HepG2 (cell line): ENCODE measurements at regions not wholly inside any gene's neighbourhood (a gene's known extent, or its start where the extent isn't known, plus 50 kb on each side); places are given as distances from the start of the nearest gene placed in this dataset.

Experiments used
- ATAC-seq: fragments of 200-7000 bp; cut with Tn5 transposase; 3 replicates; pipeline ENCODE4 v1.9.1; 2020; ENCODE audit warnings: mild to moderate bottlenecking, moderate library complexity
- BruUV-seq: library from RNA; stranded (reverse); fragments of 400-500 nt; replicated peaks from 2 replicates; lab custom pipeline; 2021; lab: Mats Ljungman, UMichigan
- CTCF ChIA-PET: fragments of 300-600 bp; formaldehyde crosslinking; extraction: SDS; loops from one replicate; lab custom pipeline; 2021; ENCODE audit warnings: low total read pairs, inconsistent platforms, low intra/inter-chr PET ratio; lab: Yijun Ruan, JAX
- POLR2A ChIA-PET: fragments of 350-600 bp; sonication (Branson Sonifier 250); formaldehyde crosslinking; loops from one replicate; lab custom pipeline; 2020; ENCODE audit warnings: antibody characterized with exemption, inconsistent platforms; lab: Yijun Ruan, JAX
- DNase-seq: peaks from one replicate; pipeline ENCODE4 v3.0.0-alpha.2; 2015; ENCODE audit warnings: low spot score
- FAIRE-seq: peaks from 3 replicates; lab custom pipeline; 2011; peaks lifted over from hg19 to GRCh38; lab: Jason Lieb, UNC
- H2AFZ ChIP-seq: one replicate; pipeline ENCODE4 v1.6.1; 2011; ENCODE audit warnings: low read length, inconsistent platforms
- H3K27ac ChIP-seq: fragments of 300-600 bp; 3 replicates; pipeline ENCODE4 v1.8.0; 2011; ENCODE audit warnings: mixed run types, mild to moderate bottlenecking, mixed read lengths, low read length, inconsistent platforms; ENCODE audit not compliant: insufficient read depth; ENCODE audit errors: extremely low read length
- H3K27me3 ChIP-seq, 2 experiments: fragments of 200-600 bp in 1 of 2; 2 replicates in 1 of 2; 3 replicates in 1 of 2; pipeline versions ENCODE4 v1.6.0 to v1.8.0; 2011; ENCODE audit warnings: low read length in 2 of 2, mild to moderate bottlenecking in 2 of 2, moderate library complexity in 2 of 2, inconsistent platforms in 1 of 2; ENCODE audit not compliant: insufficient read depth in 2 of 2, control insufficient read depth in 1 of 2
- H3K36me3 ChIP-seq, 2 experiments: fragments of 200-600 bp in 1 of 2; replicated peaks in 1 of 2; 2 replicates in 1 of 2; 3 replicates in 1 of 2; pipeline versions ENCODE4 v1.5.1 to v1.8.0; 2011; ENCODE audit warnings: low read length in 2 of 2, inconsistent platforms in 1 of 2; ENCODE audit not compliant: insufficient read depth in 2 of 2, control insufficient read depth in 1 of 2
- H3K4me1 ChIP-seq: 2 replicates; pipeline ENCODE4 v1.5.1; 2012; ENCODE audit warnings: low read length, inconsistent platforms; ENCODE audit not compliant: insufficient read depth
- H3K4me2 ChIP-seq: 2 replicates; pipeline ENCODE4 v1.6.0; 2011; ENCODE audit warnings: low read depth, low read length, inconsistent platforms
- H3K4me3 ChIP-seq, 3 experiments: fragments of 200-600 bp in 1 of 3; sonication (generic), shearing (Covaris generic) in 1 of 3; replicated peaks in 1 of 3; 2 replicates each; pipeline ENCODE4 v1.5.1; 2011 to 2016; ENCODE audit warnings: low read length in 3 of 3, inconsistent platforms in 2 of 3, low read depth in 2 of 3, mild to moderate bottlenecking in 2 of 3, control low read depth in 1 of 3, mixed read lengths in 1 of 3; ENCODE audit not compliant: insufficient read depth in 1 of 3
- H3K79me2 ChIP-seq: one replicate; pipeline ENCODE4 v1.6.1; 2011; ENCODE audit warnings: low read length, inconsistent platforms; ENCODE audit not compliant: insufficient read depth
- H3K9ac ChIP-seq: 2 replicates; pipeline ENCODE4 v1.6.0; 2011; ENCODE audit warnings: mild to moderate bottlenecking, low read depth, low read length, inconsistent platforms; ENCODE audit not compliant: insufficient read depth
- H3K9me3 ChIP-seq: 2 replicates; pipeline ENCODE4 v1.5.1; 2012; ENCODE audit warnings: mild to moderate bottlenecking, low read length
- H4K20me1 ChIP-seq: 2 replicates; pipeline ENCODE4 v1.6.0; 2011; ENCODE audit warnings: inconsistent platforms, mild to moderate bottlenecking, low read length, moderate library complexity; ENCODE audit not compliant: insufficient read depth
- CTCF ChIP-seq: sonication (generic); formaldehyde crosslinking; IDR thresholded peaks from 2 replicates; pipeline ENCODE4 v1.5.0; 2020; ENCODE audit warnings: mild to moderate bottlenecking, missing genetic modification reagents, moderate library complexity
- ERF ChIP-seq: IDR thresholded peaks from 2 replicates; pipeline ENCODE4 v1.6.1; 2018; ENCODE audit warnings: missing biosample characterization, missing genetic modification reagents
- KAT2B ChIP-seq: fragments of 150-350 bp; IDR thresholded peaks from 2 replicates; pipeline ENCODE4 v1.6.1; 2014; ENCODE audit warnings: low read depth, low read length, borderline replicate concordance
- NONO ChIP-seq, 2 experiments: fragments of 450-650 bp in 1 of 2; sonication (generic) in 1 of 2; formaldehyde crosslinking in 1 of 2; IDR thresholded peaks in 1 of 2; conservative IDR thresholded peaks in 1 of 2; 2 replicates each; pipeline versions ENCODE4 v1.6.1 to v1.8.0; 2017 to 2022; ENCODE audit warnings: mild to moderate bottlenecking in 1 of 2, missing genetic modification reagents in 1 of 2, moderate library complexity in 1 of 2
- RFXANK ChIP-seq: IDR thresholded peaks from 2 replicates; pipeline ENCODE4 v1.6.1; 2016
- SCMH1 ChIP-seq: sonication (generic); formaldehyde crosslinking; IDR thresholded peaks from 2 replicates; pipeline ENCODE4 v1.9.0; 2021; ENCODE audit warnings: missing genetic modification reagents, mild to moderate bottlenecking, borderline replicate concordance
- TFE3 ChIP-seq: IDR thresholded peaks from 2 replicates; pipeline ENCODE4 v1.6.1; 2016
- ZNF275 ChIP-seq: sonication (generic); formaldehyde crosslinking; IDR thresholded peaks from 2 replicates; pipeline ENCODE4 v1.8.0; 2022; ENCODE audit warnings: missing genetic modification reagents, mild to moderate bottlenecking, inconsistent platforms, borderline replicate concordance
- ZNF276 ChIP-seq: sonication (generic); formaldehyde crosslinking; IDR thresholded peaks from 2 replicates; pipeline ENCODE4 v1.4.0; 2020; ENCODE audit warnings: mild to moderate bottlenecking, low read depth, missing genetic modification reagents
- ZNF512 ChIP-seq: sonication (generic); formaldehyde crosslinking; IDR thresholded peaks from 2 replicates; pipeline ENCODE4 v1.4.0; 2020; ENCODE audit warnings: mild to moderate bottlenecking, missing genetic modification reagents
- ZNF598 ChIP-seq: sonication (generic); formaldehyde crosslinking; IDR thresholded peaks from 2 replicates; pipeline ENCODE4 v1.5.1; 2020; ENCODE audit warnings: mild to moderate bottlenecking, missing genetic modification reagents, borderline replicate concordance
- ZNF605 ChIP-seq: sonication (generic); formaldehyde crosslinking; IDR thresholded peaks from 2 replicates; pipeline ENCODE4 v1.8.0; 2022; ENCODE audit warnings: mild to moderate bottlenecking, missing genetic modification reagents
- ZSCAN30 ChIP-seq: sonication (generic); formaldehyde crosslinking; IDR thresholded peaks from 2 replicates; pipeline ENCODE4 v1.5.0; 2020; ENCODE audit warnings: mild to moderate bottlenecking, missing genetic modification reagents
- ZSCAN31 ChIP-seq: sonication (generic); formaldehyde crosslinking; IDR thresholded peaks from 2 replicates; pipeline ENCODE4 v1.5.0; 2020; ENCODE audit warnings: low read depth, mild to moderate bottlenecking, missing genetic modification reagents
- ZSCAN9 ChIP-seq: IDR thresholded peaks from 2 replicates; pipeline ENCODE4 v1.6.1; 2016; ENCODE audit warnings: borderline replicate concordance
- WGBS: methylation state at CpG from one replicate; pipeline ENCODE4 v1.1.6; 2017; ENCODE audit warnings: low lambda C conversion rate; 5-methylcytosine and 5-hydroxymethylcytosine counted together
- in situ Hi-C: cut with HindIII; loops from 2 replicates; pipeline ENCODE4 v1.10.0; 2017; ENCODE audit warnings: low pct_unique_long_range_greater_than_20kb; ENCODE audit not compliant: extremely low pct_ligation_motif_present
- intact Hi-C: fragments of 100-400 bp; cut with micrococcal nuclease; formaldehyde crosslinking; loops from one replicate; pipeline ENCODE4 v1.10.0; 2022; ENCODE audit not compliant: unreplicated experiment

- TF ChIP-seq CTCF (CRISPR knock-in tag) (no peak), ERF (CRISPR knock-in tag) (no peak), ZNF598 (CRISPR knock-in tag) (no peak), ZNF605 (no peak), ZSCAN31 (CRISPR knock-in tag) (no peak), KAT2B (no peak)
Measured at GRCh38 chr5:17014686-17015085, 78.6 kb upstream of the MYO10 start (continued).

- no TSS peak for BruUV-seq
- Histone ChIP-seq H4K20me1 (no peaks in the 10 kb centered on the region), H3K4me1 (no peaks in the 10 kb centered on the region), H3K27ac (no peak overlapping the region), H3K27me3 (no peaks in the 10 kb centered on the region), H3K4me3 (no peak overlapping the region), H3K9me3 (no peaks in the 10 kb centered on the region), H2AFZ (no peak overlapping the region), H3K4me2 (no peak overlapping the region), H3K36me3 (no peaks in the 10 kb centered on the region), H3K79me2 (no peaks in the 10 kb centered on the region), H3K9ac (no peak overlapping the region)
- intact Hi-C loops (no loop called here), in situ Hi-C loops (no loop called here)
- POLR2A ChIA-PET: no interaction called here
- WGBS: 80% methylated on average over 1 of the region's 1 CpG
- no peak for ATAC-seq
- FAIRE-seq: no peak
- no peak for DNase-seq
- CTCF ChIA-PET: no interaction called here
- no peak for TF ChIP-seq TFE3 (CRISPR knock-in tag)
- TF ChIP-seq SCMH1 (CRISPR knock-in tag): no peak
- no peak for TF ChIP-seq ZNF512 (CRISPR knock-in tag)
- TF ChIP-seq ZNF275 (CRISPR knock-in tag): no peak
- TF ChIP-seq ZNF276 (CRISPR knock-in tag): no peak
- TF ChIP-seq ZSCAN30 (CRISPR knock-in tag): no peak
- TF ChIP-seq RFXANK (CRISPR knock-in tag): no peak
- TF ChIP-seq NONO (IDR thresholded peaks at IDR 0.05): no peak
- no peak for TF ChIP-seq NONO (CRISPR knock-in tag; conservative IDR thresholded peaks at IDR 0.05)
- TF ChIP-seq ZSCAN9: no peak
Measured at GRCh38 chr5:17018871-17019270, 82.8 kb upstream of the MYO10 start.
